ENCODE measurements at regions not wholly inside any gene's neighbourhood (a gene's known extent, or its start where the extent isn't known, plus 50 kb on each side); places are given as distances from the start of the nearest gene placed in this dataset.

- Mint-ChIP-seq H3K27ac (no peak overlapping the region), H3K4me3 (no peak overlapping the region), H3K27me3 (no peaks in the 10 kb centered on the region), H3K36me3 (ENCODE audit: low read depth) (no peaks in the 10 kb centered on the region), H3K9me3 (no peaks in the 10 kb centered on the region), H3K4me1 (no peaks in the 10 kb centered on the region)
- DNase-seq (no peak), ATAC-seq (ENCODE audit: low read depth) (no peak)
- intact Hi-C loops (cut with micrococcal nuclease) = no loop called here
- no peak for TF ChIP-seq CTCF (IDR thresholded peaks at IDR 0.05)
- CTCF ChIA-PET = no interaction called here
- POLR2A ChIA-PET = no interaction called here
Observed at GRCh38 chr2:204012072-204012653, 75.6 kb downstream of the ICOS start.

GRCh38 chr2:204015118-204015843 is 78.7 kb downstream of the ICOS start:
- ATAC-seq (ENCODE audit: low read depth) (no peak), DNase-seq (no peak)
- no peaks in the 10 kb centered on the region for H3K9me3 Mint-ChIP-seq
- no peaks in the 10 kb centered on the region for H3K36me3 Mint-ChIP-seq (ENCODE audit: low read depth)
- H3K4me1 Mint-ChIP-seq = no peaks in the 10 kb centered on the region
- H3K4me3 Mint-ChIP-seq = no peak overlapping the region
- ChIA-PET POLR2A (no interaction called here), CTCF (no interaction called here)
- intact Hi-C loops (cut with micrococcal nuclease) = no loop called here
- H3K27me3 Mint-ChIP-seq = no peaks in the 10 kb centered on the region
- TF ChIP-seq CTCF (IDR thresholded peaks at IDR 0.05) = no peak
- H3K27ac Mint-ChIP-seq = no peak overlapping the region

- DNase-seq = no peak
- no peaks in the 10 kb centered on the region for H3K4me1 Mint-ChIP-seq
- H3K27ac Mint-ChIP-seq = no peak overlapping the region
- no peaks in the 10 kb centered on the region for H3K36me3 Mint-ChIP-seq (ENCODE audit: low read depth)
- no peaks in the 10 kb centered on the region for H3K9me3 Mint-ChIP-seq
- CTCF ChIA-PET = no interaction called here
- TF ChIP-seq CTCF (IDR thresholded peaks at IDR 0.05) = no peak
- no peak overlapping the region for H3K4me3 Mint-ChIP-seq
- intact Hi-C loops (cut with micrococcal nuclease) = no loop called here
- H3K27me3 Mint-ChIP-seq = no peaks in the 10 kb centered on the region
- no peak for ATAC-seq (ENCODE audit: low read depth)
- POLR2A ChIA-PET = no interaction called here
Observed at GRCh38 chr2:204018717-204019116, 82.2 kb downstream of the ICOS start.

- ATAC-seq (ENCODE audit: low read depth) (no peak), DNase-seq (no peak)
- H3K27ac Mint-ChIP-seq = no peak overlapping the region
Observed at GRCh38 chr2:204019572-204020501, 83.3 kb downstream of the ICOS start.

More at GRCh38 chr2:204019572-204020501, 83.3 kb downstream of the ICOS start:
- no peaks in the 10 kb centered on the region for H3K9me3 Mint-ChIP-seq
- H3K27me3 Mint-ChIP-seq = no peaks in the 10 kb centered on the region
- POLR2A ChIA-PET = no interaction called here
- TF ChIP-seq CTCF (IDR thresholded peaks at IDR 0.05) = no peak
- no peaks in the 10 kb centered on the region for H3K4me1 Mint-ChIP-seq
- no peak overlapping the region for H3K4me3 Mint-ChIP-seq
- CTCF ChIA-PET = no interaction called here
- intact Hi-C loops (cut with micrococcal nuclease) = loop anchor here (10.0 kb wide), 2 partner anchors 1655 to 1925 kb away; no protein-coding TSS in a partner anchor
- H3K36me3 Mint-ChIP-seq (ENCODE audit: low read depth) = no peaks in the 10 kb centered on the region
